Thyroid gland (tissue), 4 donors: ENCODE measurements at regions not wholly inside any gene's neighbourhood (a gene's known extent, or its start where the extent isn't known, plus 50 kb on each side); places are given as distances from the start of the nearest gene placed in this dataset.
"Not testable (repeated sequence)": the region's sequence is repeated elsewhere in the genome, so short reads cannot be mapped to it uniquely, and the experiment has no call there.

Experiments used
- CTCF ChIP-seq, 6 experiments: fragments of 200-600 bp in 3 of 6; fragments of 450-650 bp in 3 of 6; sonication (generic) in 3 of 6; IDR thresholded peaks; one replicate each; pipeline ENCODE4 v1.5.1; 2016 to 2019; ENCODE audit warnings: antibody characterized with exemption in 6 of 6, mild to moderate bottlenecking in 2 of 6, inconsistent platforms in 1 of 6, moderate library complexity in 1 of 6
- POLR2A ChIP-seq, 2 donors: fragments of 450-650 bp; IDR thresholded peaks; one replicate each; pipeline ENCODE4 v1.6.1; 2017; ENCODE audit warnings: antibody characterized with exemption in 2 of 2, mild to moderate bottlenecking in 2 of 2, moderate library complexity in 1 of 2

- TF ChIP-seq CTCF, POLR2A (IDR thresholded peaks at IDR 0.05): not testable (repeated sequence)
Observed at GRCh38 chr18:66892388-66892787, 288.5 kb upstream of the CDH19 start.
